Smooth muscle cell (in vitro differentiated cells): ENCODE measurements at regions not wholly inside any gene's neighbourhood (a gene's known extent, or its start where the extent isn't known, plus 50 kb on each side); places are given as distances from the start of the nearest gene placed in this dataset.
"Not testable (repeated sequence)": the region's sequence is repeated elsewhere in the genome, so short reads cannot be mapped to it uniquely, and the experiment has no call there.

ENCODE experiments used
- DNase-seq: peaks from one replicate; lab custom pipeline; 2025; ENCODE audit not compliant: unreplicated experiment; lab: John Stamatoyannopoulos, UW
- H2AFZ ChIP-seq: fragments of 200-600 bp; sonication (generic); 2 replicates; pipeline ENCODE4 v1.6.0; 2016; ENCODE audit warnings: antibody characterized with exemption, low read depth, mild to moderate bottlenecking
- H3F3A ChIP-seq: fragments of 200-600 bp; sonication (generic); 2 replicates; pipeline ENCODE4 v1.6.0; 2017; ENCODE audit warnings: antibody characterized with exemption, low read depth
- H3K27ac ChIP-seq: fragments of 200-600 bp; sonication (generic); 2 replicates; pipeline ENCODE4 v1.5.1; 2016; ENCODE audit warnings: low read depth, mild to moderate bottlenecking
- H3K27me3 ChIP-seq: fragments of 200-600 bp; sonication (generic); 2 replicates; pipeline ENCODE4 v1.6.1; 2016; ENCODE audit warnings: low read depth, mild to moderate bottlenecking
- H3K36me3 ChIP-seq: fragments of 200-600 bp; sonication (generic); 2 replicates; pipeline ENCODE4 v1.5.1; 2016; ENCODE audit warnings: low read depth
- H3K4me1 ChIP-seq: fragments of 200-600 bp; sonication (generic); 2 replicates; pipeline ENCODE4 v1.5.1; 2016; ENCODE audit warnings: low read depth
- H3K4me2 ChIP-seq: fragments of 200-600 bp; sonication (generic); 2 replicates; pipeline ENCODE4 v1.6.0; 2016; ENCODE audit warnings: mild to moderate bottlenecking
- H3K4me3 ChIP-seq: fragments of 200-600 bp; sonication (generic); 2 replicates; pipeline ENCODE4 v1.5.1; 2016; ENCODE audit warnings: mild to moderate bottlenecking
- H3K79me2 ChIP-seq: fragments of 200-600 bp; sonication (generic); 2 replicates; pipeline ENCODE4 v1.6.0; 2016; ENCODE audit warnings: low read depth, mild to moderate bottlenecking
- H3K9ac ChIP-seq: fragments of 200-600 bp; sonication (generic); 2 replicates; pipeline ENCODE4 v1.6.0; 2016; ENCODE audit warnings: low read depth
- H3K9me3 ChIP-seq: fragments of 200-600 bp; sonication (generic); replicated peaks from 2 replicates; pipeline ENCODE4 v1.5.1; 2016; ENCODE audit warnings: low read depth
- H4K20me1 ChIP-seq: fragments of 200-600 bp; sonication (generic); 2 replicates; pipeline ENCODE4 v1.6.0; 2016; ENCODE audit warnings: low read depth
- whole genome bisulfite sequencing: methylation state at CpG from one replicate; pipeline ENCODE4 v1.1.7; 2016; ENCODE audit warnings: low lambda C conversion rate; 5-methylcytosine and 5-hydroxymethylcytosine counted together
- TF ChIP-seq, protein P1 (sequence below): fragments of 200-600 bp; sonication (generic); IDR thresholded peaks from 2 replicates; pipeline ENCODE4 v1.5.1; 2017; ENCODE audit warnings: borderline replicate concordance, mild to moderate bottlenecking, antibody characterized with exemption; ENCODE audit not compliant: insufficient read depth, poor library complexity, severe bottlenecking

DNA sequence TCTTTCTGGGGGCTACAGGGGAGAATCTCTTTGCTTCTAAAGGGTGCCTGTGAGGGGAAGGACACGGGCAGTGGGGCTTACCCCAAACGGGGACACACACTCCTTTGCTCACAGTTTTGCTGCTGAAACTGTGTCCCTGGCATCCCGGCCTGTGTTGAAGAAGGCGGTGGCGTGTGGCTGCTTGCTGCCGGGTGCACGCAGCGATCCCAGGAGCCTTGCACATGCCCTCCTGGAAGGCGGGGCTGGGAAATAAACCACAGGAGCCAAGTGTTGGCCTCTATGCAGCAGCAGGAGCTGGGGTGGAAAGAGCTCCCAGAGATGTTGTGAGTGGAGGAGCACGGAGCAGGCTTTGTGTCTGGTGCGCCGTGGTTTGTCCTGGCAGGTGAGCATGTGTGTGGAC lies 131.0 kb upstream of the CIBAR2 start:
- TF ChIP-seq, protein P1, sequence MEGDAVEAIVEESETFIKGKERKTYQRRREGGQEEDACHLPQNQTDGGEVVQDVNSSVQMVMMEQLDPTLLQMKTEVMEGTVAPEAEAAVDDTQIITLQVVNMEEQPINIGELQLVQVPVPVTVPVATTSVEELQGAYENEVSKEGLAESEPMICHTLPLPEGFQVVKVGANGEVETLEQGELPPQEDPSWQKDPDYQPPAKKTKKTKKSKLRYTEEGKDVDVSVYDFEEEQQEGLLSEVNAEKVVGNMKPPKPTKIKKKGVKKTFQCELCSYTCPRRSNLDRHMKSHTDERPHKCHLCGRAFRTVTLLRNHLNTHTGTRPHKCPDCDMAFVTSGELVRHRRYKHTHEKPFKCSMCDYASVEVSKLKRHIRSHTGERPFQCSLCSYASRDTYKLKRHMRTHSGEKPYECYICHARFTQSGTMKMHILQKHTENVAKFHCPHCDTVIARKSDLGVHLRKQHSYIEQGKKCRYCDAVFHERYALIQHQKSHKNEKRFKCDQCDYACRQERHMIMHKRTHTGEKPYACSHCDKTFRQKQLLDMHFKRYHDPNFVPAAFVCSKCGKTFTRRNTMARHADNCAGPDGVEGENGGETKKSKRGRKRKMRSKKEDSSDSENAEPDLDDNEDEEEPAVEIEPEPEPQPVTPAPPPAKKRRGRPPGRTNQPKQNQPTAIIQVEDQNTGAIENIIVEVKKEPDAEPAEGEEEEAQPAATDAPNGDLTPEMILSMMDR = no peak
- DNase-seq = no peak
- Histone ChIP-seq H2AFZ (no peak overlapping the region), H4K20me1 (peaks cover 28% of the 10 kb centered on the region), H3K9ac (no peak overlapping the region), H3K36me3 (no peaks in the 10 kb centered on the region), H3K27me3 (no peaks in the 10 kb centered on the region), H3K4me2 (no peak overlapping the region), H3K4me3 (no peak overlapping the region), H3K79me2 (no peaks in the 10 kb centered on the region), H3F3A (no peaks in the 10 kb centered on the region), H3K4me1 (peaks cover 6% of the 10 kb centered on the region), H3K27ac (no peak overlapping the region), H3K9me3 (no peaks in the 10 kb centered on the region)
- WGBS = 93% methylated on average over 11 of the region's 12 CpGs

DNA sequence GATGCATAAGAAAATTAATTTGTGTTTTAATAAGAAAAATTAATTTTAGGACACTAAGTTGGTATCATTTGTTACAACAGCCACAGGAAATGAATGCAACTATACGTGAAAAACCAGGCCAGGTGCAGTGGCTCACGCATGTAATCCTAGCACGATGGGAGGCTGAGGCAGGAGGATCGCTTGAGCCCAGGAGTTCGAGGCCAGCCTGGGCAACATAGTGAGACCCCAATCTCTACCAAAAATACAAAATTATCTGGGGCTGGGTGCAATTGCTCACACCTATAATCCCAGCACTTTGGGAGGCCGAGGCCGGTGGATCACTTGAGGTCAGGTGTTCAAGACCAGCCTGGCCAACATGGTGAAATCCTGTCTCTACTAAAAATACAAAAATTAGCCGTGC lies 132.2 kb upstream of the CIBAR2 start:
- peaks cover 33% of the 10 kb centered on the region for H4K20me1 ChIP-seq
- H3K9ac ChIP-seq, H3K27ac ChIP-seq, H3K36me3 ChIP-seq, H3K4me1 ChIP-seq, H2AFZ ChIP-seq, DNase-seq, H3K27me3 ChIP-seq, H3F3A ChIP-seq, H3K79me2 ChIP-seq, H3K4me3 ChIP-seq, H3K9me3 ChIP-seq, H3K4me2 ChIP-seq: not testable (repeated sequence)
- WGBS = 97% methylated on average over 8 of the region's 8 CpGs

DNA sequence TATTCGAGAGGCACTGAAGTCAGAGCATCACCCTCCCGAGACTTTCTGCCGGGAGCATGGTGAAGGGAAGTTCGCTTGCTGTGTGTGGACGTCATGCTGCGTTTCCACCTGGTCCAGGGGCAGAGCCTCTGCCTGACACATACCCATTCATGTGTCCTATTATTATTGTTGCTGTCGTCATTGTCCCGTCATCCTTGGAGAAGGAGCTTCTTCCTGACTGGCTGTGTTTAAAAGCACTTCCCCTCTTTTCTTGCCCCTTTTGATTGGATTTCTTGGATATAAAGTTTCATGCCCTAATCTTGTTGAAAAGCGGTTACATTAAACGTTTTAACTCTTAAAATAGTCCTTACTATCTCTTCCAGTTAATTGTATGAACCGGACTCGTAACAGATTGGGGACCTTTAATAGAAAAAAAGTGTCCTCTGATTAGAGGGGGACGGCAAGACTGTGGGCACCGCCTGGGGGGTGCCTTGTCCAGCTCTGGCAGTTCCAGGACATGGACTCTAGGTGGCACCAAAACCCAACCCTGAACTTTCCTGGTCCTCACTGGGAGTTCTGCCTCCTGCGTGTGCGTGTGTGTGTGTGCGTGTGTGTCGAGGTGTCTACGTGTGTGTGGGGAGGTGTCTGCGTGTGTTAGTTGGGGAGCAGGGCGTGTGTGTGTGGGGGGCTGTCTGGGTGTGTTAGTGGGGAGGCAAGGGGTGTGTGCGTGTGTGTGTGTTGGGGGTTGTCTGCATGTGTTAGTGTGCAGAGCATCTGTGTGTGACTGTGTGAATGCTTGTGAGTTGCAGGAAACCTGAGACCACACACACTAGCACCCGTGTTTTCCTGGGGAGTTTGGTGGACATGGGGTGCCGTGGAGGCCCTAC lies 133.3 kb upstream of the CIBAR2 start:
- Histone ChIP-seq H4K20me1 (peaks cover 44% of the 10 kb centered on the region), H3K36me3 (no peaks in the 10 kb centered on the region), H3K9ac (no peak overlapping the region), H3K4me1 (peaks cover 6% of the 10 kb centered on the region), H3K27me3 (no peaks in the 10 kb centered on the region), H3K4me2 (no peak overlapping the region), H3K79me2 (peaks cover 7% of the 10 kb centered on the region), H2AFZ (no peak overlapping the region), H3K4me3 (no peak overlapping the region), H3K27ac (no peak overlapping the region), H3K9me3 (no peaks in the 10 kb centered on the region), H3F3A (no peaks in the 10 kb centered on the region)
- 33% methylated on average over 23 of the region's 24 CpGs for WGBS
- DNase-seq = peak; percentile 28
- TF ChIP-seq, protein P1 = peak; percentile 84

DNA sequence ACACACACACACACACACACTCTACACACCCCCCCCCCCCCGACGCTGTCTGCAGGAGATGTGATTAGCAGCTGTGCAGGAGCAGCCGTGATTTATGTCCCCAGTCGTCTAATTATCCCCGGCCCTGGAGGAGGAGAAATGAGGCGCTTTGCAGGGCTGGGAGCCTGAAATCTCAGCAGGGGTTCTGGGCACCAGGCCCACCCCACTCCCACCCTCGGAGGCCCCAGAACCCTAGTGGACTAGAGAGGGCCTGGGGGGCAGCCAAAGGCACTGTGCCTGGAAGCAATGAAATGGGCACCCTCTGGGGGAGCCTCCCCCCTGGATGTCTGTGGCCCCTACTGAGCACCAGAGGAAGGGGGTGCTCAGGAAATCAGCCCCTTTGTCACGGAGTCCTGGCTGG lies 134.2 kb upstream of the CIBAR2 start:
- H3F3A ChIP-seq = no peaks in the 10 kb centered on the region
- H3K9me3 ChIP-seq = no peaks in the 10 kb centered on the region
- 31% methylated on average over 8 of the region's 8 CpGs for WGBS
- no peak for DNase-seq
- TF ChIP-seq, protein P1 = no peak
- no peaks in the 10 kb centered on the region for H3K27me3 ChIP-seq
- H3K36me3 ChIP-seq = no peaks in the 10 kb centered on the region
- H4K20me1 ChIP-seq = peaks cover 52% of the 10 kb centered on the region
- peaks cover 6% of the 10 kb centered on the region for H3K4me1 ChIP-seq
- no peak overlapping the region for H2AFZ ChIP-seq
- H3K4me2 ChIP-seq = no peak overlapping the region
- no peak overlapping the region for H3K9ac ChIP-seq
- H3K27ac ChIP-seq = no peak overlapping the region
- peaks cover 7% of the 10 kb centered on the region for H3K79me2 ChIP-seq
- no peak overlapping the region for H3K4me3 ChIP-seq
